NCI-H2029 treated with DMSO at 0.1 percent for 48 hours (cell line): ENCODE measurements at regions not wholly inside any gene's neighbourhood (a gene's known extent, or its start where the extent isn't known, plus 50 kb on each side); places are given as distances from the start of the nearest gene placed in this dataset.

Experiments used
- DNase-seq: peaks from one replicate; lab custom pipeline; 2025; lab: John Stamatoyannopoulos, UW

- no peak for DNase-seq
These were observed 635.6 kb downstream of the STPG2 start for GRCh38 chr4:97507587-97508245.
